ENCODE measurements at regions not wholly inside any gene's neighbourhood (a gene's known extent, or its start where the extent isn't known, plus 50 kb on each side); places are given as distances from the start of the nearest gene placed in this dataset.
A peak's percentile ranks its signal among the peaks of the same experiment; 100 is the strongest.
"Not testable (repeated sequence)": the region's sequence is repeated elsewhere in the genome, so short reads cannot be mapped to it uniquely, and the experiment has no call there.

- intact Hi-C loops (cut with micrococcal nuclease) = no loop called here
- Mint-ChIP-seq H3K27me3 (no peaks in the 10 kb centered on the region), H3K36me3 (ENCODE audit: low read depth) (no peaks in the 10 kb centered on the region), H3K4me1 (peaks cover 14% of the 10 kb centered on the region), H3K27ac (peak overlapping the region; percentile 20), H3K4me3 (no peak overlapping the region), H3K9me3 (peaks cover 5% of the 10 kb centered on the region)
- DNase-seq (no peak), ATAC-seq (ENCODE audit: low read depth) (no peak)
- POLR2A ChIA-PET = no interaction called here
- no peak for TF ChIP-seq CTCF (IDR thresholded peaks at IDR 0.05)
- CTCF ChIA-PET = interaction anchor here (0.8 kb wide), 1 partner anchor 9 kb away, joined by 3 read pairs; no protein-coding TSS in a partner anchor
Measured at GRCh38 chr5:50547303-50547702, 106.2 kb upstream of the EMB start.

- Mint-ChIP-seq H3K4me1 (peaks cover 20% of the 10 kb centered on the region), H3K27ac (no peak overlapping the region), H3K36me3 (ENCODE audit: low read depth) (no peaks in the 10 kb centered on the region), H3K4me3 (no peak overlapping the region), H3K9me3 (no peaks in the 10 kb centered on the region), H3K27me3 (no peaks in the 10 kb centered on the region)
- TF ChIP-seq CTCF (IDR thresholded peaks at IDR 0.05) = no peak
- intact Hi-C loops (cut with micrococcal nuclease) = no loop called here
- no peak for DNase-seq
- no peak for ATAC-seq (ENCODE audit: low read depth)
- ChIA-PET POLR2A (no interaction called here), CTCF (no interaction called here)
Measured at GRCh38 chr5:50550267-50550666, 109.2 kb upstream of the EMB start.

- H3K27me3 Mint-ChIP-seq = no peaks in the 10 kb centered on the region
- TF ChIP-seq CTCF (IDR thresholded peaks at IDR 0.05) = no peak
- ATAC-seq (ENCODE audit: low read depth) (no peak), DNase-seq (no peak)
- intact Hi-C loops (cut with micrococcal nuclease) = no loop called here
- ChIA-PET POLR2A (no interaction called here), CTCF (no interaction called here)
- no peaks in the 10 kb centered on the region for H3K36me3 Mint-ChIP-seq (ENCODE audit: low read depth)
- no peak overlapping the region for H3K4me3 Mint-ChIP-seq
- H3K9me3 Mint-ChIP-seq = no peaks in the 10 kb centered on the region
- peaks cover 20% of the 10 kb centered on the region for H3K4me1 Mint-ChIP-seq
- H3K27ac Mint-ChIP-seq = no peak overlapping the region
Measured at GRCh38 chr5:50550993-50551392, 109.9 kb upstream of the EMB start.

GRCh38 chr5:50553560-50553984 lies 112.5 kb upstream of the EMB start:
- POLR2A ChIA-PET = no interaction called here
- CTCF ChIA-PET = no interaction called here
- DNase-seq (no peak), ATAC-seq (ENCODE audit: low read depth) (no peak)
- no peak overlapping the region for H3K27ac Mint-ChIP-seq
- no peak overlapping the region for H3K4me3 Mint-ChIP-seq
- H3K36me3 Mint-ChIP-seq (ENCODE audit: low read depth) = no peaks in the 10 kb centered on the region
- peaks cover 6% of the 10 kb centered on the region for H3K4me1 Mint-ChIP-seq
- no peaks in the 10 kb centered on the region for H3K9me3 Mint-ChIP-seq
- no peaks in the 10 kb centered on the region for H3K27me3 Mint-ChIP-seq
- intact Hi-C loops (cut with micrococcal nuclease) = no loop called here
- TF ChIP-seq CTCF (IDR thresholded peaks at IDR 0.05) = no peak

- CTCF ChIA-PET; ATAC-seq (ENCODE audit: low read depth); H3K27me3 Mint-ChIP-seq; H3K27ac Mint-ChIP-seq; POLR2A ChIA-PET; H3K4me1 Mint-ChIP-seq; H3K9me3 Mint-ChIP-seq; H3K36me3 Mint-ChIP-seq (ENCODE audit: low read depth); H3K4me3 Mint-ChIP-seq; intact Hi-C loops (cut with micrococcal nuclease); DNase-seq: not testable (repeated sequence)
Measured at GRCh38 chr5:50558640-50559039, 107.8 kb upstream of the PARP8 start.

GRCh38 chr5:50559955-50560354 lies 106.5 kb upstream of the PARP8 start:
- no peaks in the 10 kb centered on the region for H3K36me3 Mint-ChIP-seq (ENCODE audit: low read depth)
- no peak for TF ChIP-seq CTCF (IDR thresholded peaks at IDR 0.05)
- ChIA-PET CTCF (no interaction called here), POLR2A (no interaction called here)
- H3K9me3 Mint-ChIP-seq = no peaks in the 10 kb centered on the region
- peaks cover 10% of the 10 kb centered on the region for H3K4me1 Mint-ChIP-seq
- H3K27me3 Mint-ChIP-seq = no peaks in the 10 kb centered on the region
- H3K4me3 Mint-ChIP-seq = no peak overlapping the region
- DNase-seq (no peak), ATAC-seq (ENCODE audit: low read depth) (no peak)
- no peak overlapping the region for H3K27ac Mint-ChIP-seq
- intact Hi-C loops (cut with micrococcal nuclease) = loop anchor here (10.0 kb wide), 1 partner anchor 55 kb away; no protein-coding TSS in a partner anchor

Measured in activated B cell treated with CpG ODN at 0.5 μM for 24 hours (primary cell).